COLO829 (cell line): ENCODE measurements at regions not wholly inside any gene's neighbourhood (a gene's known extent, or its start where the extent isn't known, plus 50 kb on each side); places are given as distances from the start of the nearest gene placed in this dataset.
"Not testable (repeated sequence)": the region's sequence is repeated elsewhere in the genome, so short reads cannot be mapped to it uniquely, and the experiment has no call there.

Experiments used
- DNase-seq: peaks from one replicate; pipeline ENCODE4 v3.0.0; 2012; ENCODE audit warnings: low spot score

DNA sequence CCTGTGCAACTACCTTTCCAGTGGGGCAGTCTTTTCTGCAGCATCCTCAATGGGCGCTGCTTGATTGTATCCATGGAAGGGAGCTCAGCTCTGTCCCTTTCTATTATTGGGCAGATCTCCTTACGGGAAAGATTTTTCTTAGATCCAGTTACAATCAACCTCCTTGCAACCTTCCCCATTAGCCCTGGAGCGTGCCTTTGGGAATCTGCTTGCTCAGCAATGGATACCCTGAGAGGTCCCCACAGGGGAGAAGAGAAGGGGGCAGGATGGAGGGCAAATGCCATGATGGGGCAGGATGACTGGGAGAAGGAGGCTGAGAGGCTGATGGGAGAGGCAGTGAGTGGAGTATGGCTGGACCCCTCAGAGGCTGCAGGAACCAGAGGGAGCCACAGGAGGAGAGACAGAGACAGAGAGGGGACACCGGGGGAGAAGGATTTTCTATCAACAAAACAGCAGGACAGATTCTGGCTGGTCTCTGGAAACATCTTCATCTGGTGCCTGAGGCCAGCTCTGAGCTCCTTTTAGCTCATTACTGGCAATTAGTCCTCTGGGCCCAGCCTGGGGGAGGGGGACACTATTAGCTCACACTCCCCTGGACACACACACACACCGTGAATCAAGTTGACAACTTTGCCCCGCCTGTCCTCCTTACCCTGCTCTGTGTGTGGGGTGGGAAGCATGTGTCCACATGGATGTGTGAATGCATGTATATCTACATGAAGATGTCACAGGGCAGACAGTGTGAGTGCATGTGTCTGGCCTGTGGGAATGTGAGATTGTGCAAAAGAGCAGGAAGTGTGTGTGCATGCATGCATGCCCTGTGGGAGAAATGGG lies 80.8 kb upstream of the PAX2 start:
- DNase-seq, result no peak

DNA sequence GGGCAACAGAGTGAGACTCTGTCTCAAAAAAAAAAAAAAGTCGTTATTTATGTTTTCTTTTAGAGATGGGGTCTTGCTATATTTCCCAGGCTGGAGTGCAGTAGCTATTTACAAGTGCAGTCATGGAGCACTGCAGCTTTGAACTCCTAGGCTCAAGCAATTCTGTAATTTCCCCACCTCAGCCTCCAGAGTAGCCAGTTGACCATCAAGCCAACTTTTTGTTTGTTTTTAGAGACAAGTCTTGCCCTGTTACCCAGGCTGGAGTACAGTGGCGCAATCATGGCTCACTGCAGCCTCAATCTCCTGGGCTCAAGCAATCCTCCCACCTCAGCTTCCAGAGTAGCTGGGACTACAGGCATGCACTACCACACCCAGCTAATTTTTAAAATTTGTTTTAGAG lies 78.7 kb upstream of the PAX2 start:
- not testable (repeated sequence) for DNase-seq

DNA sequence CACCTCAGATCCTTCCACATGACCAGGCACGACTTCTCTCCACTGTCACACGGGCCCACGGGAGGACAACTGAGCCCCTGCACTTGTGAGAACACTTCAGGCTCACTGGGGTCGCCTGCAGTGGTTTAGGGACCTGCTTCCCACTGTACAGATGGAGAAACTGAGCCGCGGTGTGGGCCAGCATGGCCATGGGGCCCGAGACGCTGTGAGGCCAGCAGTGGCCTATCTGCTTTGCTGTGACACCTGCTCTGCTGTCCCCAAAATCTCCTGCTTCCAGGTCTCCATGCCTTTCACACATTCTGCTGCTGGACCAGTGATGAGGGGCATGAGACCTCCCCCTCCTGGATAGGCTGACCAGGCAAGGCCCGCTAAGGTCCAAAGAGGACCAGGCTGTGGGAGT lies 75.8 kb upstream of the PAX2 start:
- no peak for DNase-seq

DNA sequence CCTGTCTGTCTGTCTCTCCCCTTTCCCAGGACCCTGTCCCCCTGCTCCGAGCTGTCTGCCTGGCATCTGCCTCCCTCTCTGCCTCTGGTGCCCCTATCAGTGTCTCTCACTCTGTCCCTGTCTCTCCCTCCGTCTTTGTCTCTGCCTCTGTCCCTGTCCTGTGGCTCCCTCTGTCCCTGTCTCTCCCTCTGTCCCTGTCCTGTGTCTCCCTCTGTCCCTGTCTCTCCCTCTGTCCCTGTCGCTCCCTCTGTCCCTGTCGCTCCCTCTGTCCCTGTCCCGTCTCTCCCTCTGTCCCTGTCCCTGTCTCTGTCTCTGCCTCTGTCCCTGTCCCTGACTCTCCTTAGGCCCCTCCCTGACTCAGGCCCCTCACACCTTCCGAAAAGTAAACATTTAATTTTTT lies 75.0 kb upstream of the PAX2 start:
- no peak for DNase-seq

DNA sequence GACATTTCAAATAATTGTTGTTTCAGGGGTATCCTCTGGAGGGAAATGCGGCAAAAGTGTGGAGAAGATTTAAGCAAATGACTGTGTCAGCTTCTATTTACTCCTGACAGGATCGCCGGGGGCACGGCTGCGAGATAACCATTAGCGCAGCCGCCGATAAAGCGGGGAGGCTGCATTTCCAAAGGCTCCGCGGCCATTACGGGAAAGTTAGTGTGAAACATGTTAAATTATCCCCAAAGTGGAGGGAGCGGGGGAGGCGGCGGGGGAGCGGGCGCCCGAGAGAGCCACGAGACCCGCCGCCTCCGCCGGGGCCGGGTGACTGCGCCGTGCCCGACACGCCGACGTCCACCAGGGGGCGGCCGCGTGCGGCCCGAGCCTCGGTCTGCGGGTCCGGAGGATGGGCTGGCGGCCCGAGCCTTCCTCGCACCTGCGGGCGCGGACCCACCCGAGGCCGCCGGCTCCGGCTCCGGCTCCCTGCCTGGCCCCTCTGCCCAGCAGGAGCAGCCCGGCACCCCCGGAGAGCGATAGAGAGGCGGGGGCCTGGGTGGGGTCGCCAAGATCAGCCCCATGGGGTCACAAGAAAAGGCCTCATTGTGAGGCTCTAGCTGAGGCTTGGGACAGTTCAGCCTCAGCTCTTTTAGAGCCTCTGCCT lies 74.4 kb upstream of the PAX2 start:
- no peak for DNase-seq

DNA sequence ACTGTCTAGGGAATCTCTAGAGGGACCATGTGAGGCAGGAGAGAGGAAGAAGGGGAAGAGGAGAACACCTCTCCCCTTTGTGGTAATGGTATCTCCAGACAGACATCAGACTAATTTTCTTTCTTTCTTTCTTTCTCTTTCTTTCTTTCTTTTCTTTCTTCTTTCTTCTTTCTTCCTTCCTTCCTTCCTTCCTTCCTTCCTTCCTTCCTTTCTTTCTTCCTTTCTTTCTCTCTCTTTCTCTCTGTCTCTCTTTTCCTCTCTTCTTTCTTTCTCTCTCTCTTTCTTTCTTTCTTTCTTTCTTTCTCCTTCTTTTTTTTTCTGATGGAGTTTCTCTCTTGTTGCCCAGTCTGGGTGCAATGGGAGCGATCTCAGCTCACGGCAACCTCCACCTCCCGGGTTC lies 73.2 kb upstream of the PAX2 start:
- no peak for DNase-seq

DNA sequence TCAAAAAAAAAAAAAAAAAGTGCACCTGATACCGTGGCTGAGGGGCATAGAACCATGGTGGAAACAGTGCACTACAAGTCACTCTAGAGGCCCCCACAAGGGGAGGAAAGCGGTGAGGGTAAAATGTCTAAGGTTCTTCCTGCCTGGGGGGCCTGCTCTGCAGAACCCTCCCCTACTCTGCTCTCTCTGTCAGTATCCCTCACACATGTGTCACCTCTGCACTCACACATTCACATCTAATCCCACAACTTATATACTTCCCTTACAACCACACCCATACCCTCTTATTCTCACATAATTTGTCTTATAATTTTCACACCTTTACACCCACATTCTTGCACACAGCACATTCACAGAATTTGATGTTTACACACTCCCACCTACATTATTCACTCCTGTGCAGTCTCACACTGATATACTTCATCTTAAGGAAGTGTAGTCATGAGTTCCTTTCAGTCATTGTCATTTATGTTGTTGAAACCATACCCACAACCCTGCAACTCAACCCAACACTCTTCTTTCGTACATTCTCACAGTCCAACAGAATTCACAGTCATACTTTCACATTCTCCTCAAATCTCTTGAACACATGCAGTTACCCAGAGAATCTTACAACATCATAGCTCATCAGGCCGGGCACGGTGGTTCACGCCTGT lies 68.0 kb upstream of the PAX2 start:
- DNase-seq, result no peak

DNA sequence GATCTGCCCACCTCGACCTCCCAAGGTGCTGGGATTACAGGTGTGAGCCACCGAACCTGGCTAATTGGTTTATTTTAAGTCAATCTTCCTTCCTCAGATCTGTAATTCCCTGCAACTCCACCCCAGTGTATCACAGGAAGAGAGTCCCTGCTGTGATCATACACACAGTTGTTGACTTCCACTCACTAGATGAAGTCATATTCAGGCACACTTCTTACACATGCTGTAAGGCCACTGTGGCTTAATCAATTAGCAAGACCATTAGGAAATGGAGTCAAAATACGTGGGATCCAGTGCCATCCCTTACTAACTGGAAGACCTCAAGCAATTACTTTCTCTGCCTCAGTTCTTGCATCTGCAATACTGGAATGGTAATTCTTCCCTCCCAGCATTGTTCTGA lies 66.1 kb upstream of the PAX2 start:
- no peak for DNase-seq

DNA sequence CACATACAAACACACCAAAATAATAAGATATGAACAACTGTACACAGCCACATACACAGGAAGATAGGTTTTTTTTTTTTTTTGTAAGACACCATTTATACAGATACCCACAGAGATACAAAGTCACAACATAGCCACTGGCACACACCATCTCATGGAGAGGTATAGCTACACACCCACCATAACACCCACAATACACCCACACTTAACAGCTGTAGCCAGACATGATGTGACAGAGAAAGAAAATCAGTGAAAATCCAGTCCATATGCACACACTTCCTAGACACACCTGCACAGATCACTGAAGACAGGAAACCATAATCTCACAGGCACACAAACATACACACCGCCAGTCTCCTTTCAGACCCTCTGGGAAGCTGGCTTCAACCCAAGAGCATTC lies 62.4 kb upstream of the PAX2 start:
- no peak for DNase-seq

DNA sequence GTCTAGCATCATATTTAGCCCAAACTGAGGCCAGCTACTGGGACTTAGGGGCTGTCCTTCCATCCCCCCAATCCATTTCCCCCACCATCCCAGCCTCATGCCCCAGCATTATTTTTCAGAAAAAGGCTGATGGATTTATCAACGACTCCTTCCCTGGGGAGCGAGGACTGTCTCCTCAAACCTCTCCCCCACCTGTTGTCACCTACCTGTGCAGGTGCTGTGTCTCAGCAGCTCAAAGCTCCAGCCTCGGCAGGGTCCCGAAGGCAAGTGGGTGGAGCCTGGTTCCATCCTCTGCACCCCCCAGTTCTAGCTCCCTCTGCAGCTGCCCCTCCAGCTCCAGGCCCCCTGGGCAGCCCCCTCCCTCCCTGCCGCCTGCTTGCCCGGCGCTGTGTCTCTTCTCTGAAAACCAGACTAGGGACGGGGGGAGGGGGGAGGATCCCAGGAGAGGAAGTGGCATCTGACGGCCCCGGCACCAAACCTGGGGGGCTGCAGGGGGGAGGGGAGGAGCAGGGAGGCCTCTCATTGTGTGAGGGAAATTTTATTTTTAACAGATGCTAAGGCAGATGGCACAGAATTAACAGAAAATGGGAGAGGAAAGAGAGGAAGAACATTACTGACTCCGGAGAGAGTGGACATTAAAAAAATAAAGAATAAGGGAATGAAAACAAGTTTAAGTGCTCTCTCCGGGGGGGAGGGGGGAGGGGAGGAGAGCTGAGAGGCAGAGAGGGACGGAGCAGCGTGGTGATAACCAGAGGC lies 61.7 kb upstream of the PAX2 start:
- DNase-seq, result no peak

DNA sequence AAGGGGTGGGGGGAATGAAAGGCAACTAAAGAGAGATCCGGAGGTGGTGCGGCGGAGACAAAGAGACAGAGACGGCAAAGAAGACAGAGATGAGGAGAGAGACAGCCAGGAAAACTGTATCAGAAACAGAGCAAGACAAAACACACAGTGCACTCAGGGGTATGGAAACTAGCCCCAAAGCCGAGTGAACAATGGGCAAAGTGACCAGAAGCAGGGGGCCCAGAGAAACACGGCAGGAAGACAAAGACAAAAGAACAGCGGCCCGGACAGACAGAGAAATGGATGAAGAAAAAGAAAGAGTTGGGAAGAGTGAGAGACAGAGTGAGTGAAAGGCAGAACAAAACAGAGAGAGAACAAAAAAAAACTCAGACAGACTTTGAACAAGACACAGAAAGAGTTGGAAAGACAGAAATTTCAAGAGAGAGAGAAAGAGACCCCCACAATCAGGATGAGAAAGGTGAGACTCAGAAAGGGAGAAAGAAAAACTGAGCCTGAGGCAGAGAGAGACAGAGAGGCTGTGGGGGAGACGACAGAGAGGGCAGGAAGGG lies 60.6 kb upstream of the PAX2 start:
- DNase-seq, result no peak

DNA sequence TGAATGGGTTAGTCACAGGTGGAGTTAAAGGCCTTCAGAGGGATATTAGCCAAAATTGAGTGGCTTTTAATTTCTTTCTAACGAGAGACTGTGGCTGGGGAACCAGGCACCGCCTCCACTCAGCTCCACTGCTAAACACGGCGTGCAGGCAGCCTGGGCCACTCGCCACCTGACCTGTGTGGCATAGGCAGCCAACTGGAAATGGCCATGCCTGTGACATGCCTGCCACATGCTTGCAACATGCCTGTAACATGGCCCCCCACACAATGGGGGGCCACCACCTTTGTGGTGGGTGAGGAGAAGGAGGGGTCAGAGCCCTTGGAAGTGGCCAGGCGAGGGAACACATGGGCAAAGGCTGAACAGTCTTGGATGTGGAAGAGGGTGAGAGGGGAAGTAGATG lies 60.1 kb upstream of the PAX2 start:
- no peak for DNase-seq

DNA sequence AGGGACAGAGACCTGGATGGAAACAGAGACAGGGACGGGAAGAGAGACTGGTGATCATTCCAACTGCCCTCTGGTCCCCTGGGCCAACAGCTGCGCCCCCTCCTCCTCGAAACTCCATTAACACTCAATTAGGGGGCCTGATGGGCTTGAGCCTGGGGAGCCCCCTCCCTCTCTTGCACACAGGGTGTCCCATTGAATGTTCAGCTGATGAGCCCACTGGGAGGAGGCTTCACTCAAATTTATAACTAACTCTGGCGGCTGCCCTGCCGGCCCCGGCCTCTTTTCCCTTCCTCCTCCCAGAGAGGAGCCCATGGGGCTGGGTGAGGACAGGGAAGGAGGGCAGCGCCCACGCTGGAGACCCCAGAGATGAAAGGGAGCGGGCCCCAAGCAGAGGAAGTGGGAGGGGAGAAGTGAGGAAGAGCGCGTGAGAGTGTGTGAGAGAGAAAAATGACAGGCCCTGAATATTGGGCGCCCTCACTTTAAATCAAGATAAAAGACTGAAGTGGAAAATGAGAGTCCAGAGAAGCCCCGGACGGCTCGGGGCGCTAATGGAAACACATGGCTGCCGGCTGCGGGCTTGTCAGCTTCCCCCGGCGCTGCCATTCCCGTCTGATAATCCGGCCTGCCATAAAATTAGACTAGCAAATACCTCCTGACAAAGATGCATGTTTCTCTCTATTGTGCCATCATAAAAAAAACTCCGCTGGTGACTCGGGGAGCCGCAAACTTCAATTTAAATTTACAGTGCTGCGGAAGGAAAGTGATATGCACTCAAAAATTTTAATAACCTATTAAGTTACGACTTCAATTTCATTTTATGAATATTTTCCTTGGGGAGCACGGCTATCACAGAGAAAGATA lies 58.0 kb upstream of the PAX2 start:
- DNase-seq, result no peak

DNA sequence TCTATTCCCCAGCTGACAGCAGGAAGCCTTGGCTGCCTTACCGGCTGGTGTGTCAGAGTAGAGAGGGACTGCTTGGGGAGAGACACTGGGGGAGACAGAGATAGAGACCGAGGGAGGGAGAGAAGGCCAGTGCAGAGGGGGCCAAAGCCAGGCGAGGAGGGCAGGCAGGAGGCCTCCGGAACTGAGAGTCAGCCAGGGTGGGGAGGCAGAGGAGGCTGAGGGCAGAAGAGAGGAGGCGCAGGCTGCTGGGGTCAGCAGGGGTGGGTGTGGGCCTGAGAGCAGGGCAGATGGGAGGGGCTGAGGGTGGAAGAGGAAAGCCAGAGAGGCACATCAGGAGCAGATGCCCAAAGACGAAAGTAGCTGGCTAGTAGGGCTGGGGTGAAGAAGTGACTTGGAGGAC lies 57.2 kb upstream of the PAX2 start:
- no peak for DNase-seq

DNA sequence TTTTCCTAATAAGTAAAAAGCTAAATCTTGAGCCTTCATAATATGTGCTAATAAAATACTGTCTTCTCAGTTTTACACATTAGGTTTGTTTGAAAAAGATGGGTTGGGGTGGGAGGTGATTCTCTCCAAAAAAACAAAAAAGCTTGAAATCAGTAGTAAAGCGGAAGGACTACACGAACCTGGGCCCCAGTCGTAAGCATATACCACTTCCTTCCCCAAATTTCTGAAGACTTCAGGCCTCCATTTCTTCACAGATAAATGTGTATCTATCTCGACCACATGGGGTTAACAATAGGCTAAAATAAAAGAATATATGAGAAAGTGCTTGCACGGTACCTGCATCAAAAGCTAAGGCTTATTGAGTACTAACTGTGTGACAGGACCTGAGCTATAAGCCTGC lies 51.6 kb upstream of the PAX2 start:
- DNase-seq, result no peak
